GM23248 (cell line): ENCODE measurements at regions not wholly inside any gene's neighbourhood (a gene's known extent, or its start where the extent isn't known, plus 50 kb on each side); places are given as distances from the start of the nearest gene placed in this dataset.

Source experiments
- EZH2 ChIP-seq: fragments of 200-600 bp; sonication (generic); IDR thresholded peaks from 2 replicates; pipeline ENCODE4 v1.6.1; 2018; ENCODE audit warnings: antibody characterized with exemption, mild to moderate bottlenecking; ENCODE audit not compliant: insufficient read depth, poor library complexity, severe bottlenecking
- EZH2phosphoT487 ChIP-seq: fragments of 200-600 bp; sonication (generic); IDR thresholded peaks from 2 replicates; pipeline ENCODE4 v1.6.1; 2018; ENCODE audit warnings: antibody characterized with exemption, moderate library complexity, mild to moderate bottlenecking, low read depth; ENCODE audit not compliant: insufficient read depth

- TF ChIP-seq EZH2phosphoT487 (no peak), EZH2 (no peak)
Observed at GRCh38 chr2:22397847-22398246, 987.1 kb upstream of the KLHL29 start.
